HEK293 (cell line): ENCODE measurements at regions not wholly inside any gene's neighbourhood (a gene's known extent, or its start where the extent isn't known, plus 50 kb on each side); places are given as distances from the start of the nearest gene placed in this dataset.

Experiments
- CTCF ChIA-PET: fragments of 350-600 bp; formaldehyde crosslinking; extraction: SDS; loops from one replicate; lab custom pipeline; 2021; ENCODE audit warnings: antibody characterized with exemption; lab: Yijun Ruan, JAX
- POLR2A ChIA-PET: fragments of 300-600 bp; formaldehyde crosslinking; extraction: SDS; loops from one replicate; lab custom pipeline; 2020; ENCODE audit warnings: antibody characterized with exemption, inconsistent platforms; lab: Yijun Ruan, JAX
- H3K27ac ChIP-seq: fragments of 200-500 bp; sonication (Bioruptor generic); 2 replicates; pipeline ENCODE4 v1.5.1; 2014; ENCODE audit warnings: low read depth, low read length, control low read depth, inconsistent platforms; ENCODE audit errors: extremely low read depth
- H3K36me3 ChIP-seq, 2 experiments: fragments of 200-500 bp in 1 of 2; sonication (Bioruptor generic) in 1 of 2; 1 replicate in 1 of 2; 2 replicates in 1 of 2; pipeline ENCODE4 v1.5.1; 2014 to 2017; ENCODE audit warnings: inconsistent platforms in 2 of 2, low read length in 2 of 2; ENCODE audit not compliant: control insufficient read depth in 2 of 2, insufficient read depth in 1 of 2
- H3K4me1 ChIP-seq: fragments of 200-500 bp; sonication (Bioruptor generic); 2 replicates; pipeline ENCODE4 v1.5.1; 2014; ENCODE audit warnings: mild to moderate bottlenecking, low read length, inconsistent platforms; ENCODE audit not compliant: control insufficient read depth, insufficient read depth
- H3K4me3 ChIP-seq: 2 replicates; pipeline ENCODE4 v1.5.1; 2011; ENCODE audit warnings: low read depth, mild to moderate bottlenecking, control low read depth, low read length, moderate library complexity
- H3K9me3 ChIP-seq: fragments of 200-500 bp; sonication (Bioruptor generic); 2 replicates; pipeline ENCODE4 v1.5.1; 2014; ENCODE audit warnings: low read depth, low read length, inconsistent platforms; ENCODE audit not compliant: control insufficient read depth, insufficient read depth
- IKZF3 ChIP-seq: fragments of 450-650 bp; IDR thresholded peaks from 2 replicates; pipeline ENCODE4 v1.5.0; 2018; ENCODE audit warnings: missing biosample characterization, mild to moderate bottlenecking, missing genetic modification characterization, moderate library complexity
- INSM2 ChIP-seq: fragments of 450-650 bp; formaldehyde crosslinking; IDR thresholded peaks from 2 replicates; pipeline ENCODE4 v1.5.1; 2016; ENCODE audit warnings: missing biosample characterization, missing genetic modification characterization
- MYNN ChIP-seq: fragments of 450-650 bp; formaldehyde crosslinking; IDR thresholded peaks from 2 replicates; pipeline ENCODE4 v1.5.1; 2016; ENCODE audit warnings: missing biosample characterization, missing genetic modification characterization, borderline replicate concordance
- OSR2 ChIP-seq: fragments of 450-650 bp; formaldehyde crosslinking; IDR thresholded peaks from 2 replicates; pipeline ENCODE4 v1.5.1; 2016; ENCODE audit warnings: missing biosample characterization, missing genetic modification characterization
- PBX3 ChIP-seq: sonication (generic); formaldehyde crosslinking; IDR thresholded peaks from 2 replicates; pipeline ENCODE4 v1.8.1; 2022; ENCODE audit warnings: mild to moderate bottlenecking, moderate library complexity, missing genetic modification reagents
- RBAK ChIP-seq: fragments of 450-650 bp; formaldehyde crosslinking; IDR thresholded peaks from 2 replicates; pipeline ENCODE4 v1.5.1; 2016; ENCODE audit warnings: missing biosample characterization, missing genetic modification characterization
- WT1 ChIP-seq: fragments of 450-650 bp; formaldehyde crosslinking; IDR thresholded peaks from 2 replicates; pipeline ENCODE4 v1.5.1; 2016; ENCODE audit warnings: missing biosample characterization, missing genetic modification characterization
- YY1 ChIP-seq: fragments of 450-650 bp; formaldehyde crosslinking; IDR thresholded peaks from 2 replicates; pipeline ENCODE4 v1.5.1; 2018; ENCODE audit warnings: missing biosample characterization, missing genetic modification characterization
- ZBTB17 ChIP-seq: fragments of 450-650 bp; formaldehyde crosslinking; IDR thresholded peaks from 2 replicates; pipeline ENCODE4 v1.5.1; 2016; ENCODE audit warnings: missing biosample characterization, missing genetic modification characterization
- ZBTB20 ChIP-seq: fragments of 450-650 bp; formaldehyde crosslinking; IDR thresholded peaks from 2 replicates; pipeline ENCODE4 v1.5.1; 2016; ENCODE audit warnings: missing biosample characterization, missing genetic modification characterization
- ZBTB8A ChIP-seq: fragments of 450-650 bp; formaldehyde crosslinking; IDR thresholded peaks from 2 replicates; pipeline ENCODE4 v1.5.1; 2016; ENCODE audit warnings: missing biosample characterization, missing genetic modification characterization
- ZFHX2 ChIP-seq: fragments of 450-650 bp; formaldehyde crosslinking; conservative IDR thresholded peaks from 2 replicates; pipeline ENCODE4 v1.5.1; 2016; ENCODE audit warnings: missing biosample characterization, missing genetic modification characterization
- ZNF335 ChIP-seq: fragments of 450-650 bp; formaldehyde crosslinking; conservative IDR thresholded peaks from 2 replicates; pipeline ENCODE4 v1.5.1; 2016; ENCODE audit warnings: missing biosample characterization, missing genetic modification characterization
- ZNF394 ChIP-seq: fragments of 450-650 bp; formaldehyde crosslinking; IDR thresholded peaks from 2 replicates; pipeline ENCODE4 v1.5.1; 2016; ENCODE audit warnings: missing biosample characterization, missing genetic modification characterization, mild to moderate bottlenecking, moderate library complexity, borderline replicate concordance
- ZNF398 ChIP-seq: fragments of 450-650 bp; formaldehyde crosslinking; IDR thresholded peaks from 2 replicates; pipeline ENCODE4 v1.5.1; 2017; ENCODE audit warnings: missing biosample characterization, missing genetic modification characterization
- ZNF518A ChIP-seq: fragments of 450-650 bp; formaldehyde crosslinking; conservative IDR thresholded peaks from 2 replicates; pipeline ENCODE4 v1.5.1; 2016; ENCODE audit warnings: low read depth, missing biosample characterization, missing genetic modification characterization
- ZNF561 ChIP-seq: fragments of 450-650 bp; IDR thresholded peaks from 2 replicates; pipeline ENCODE4 v1.5.1; 2018; ENCODE audit warnings: missing biosample characterization, missing genetic modification characterization, borderline replicate concordance
- ZNF580 ChIP-seq: fragments of 450-650 bp; formaldehyde crosslinking; IDR thresholded peaks from 2 replicates; pipeline ENCODE4 v1.5.1; 2016; ENCODE audit warnings: missing biosample characterization, missing genetic modification characterization
- ZNF600 ChIP-seq: fragments of 450-650 bp; formaldehyde crosslinking; IDR thresholded peaks from 2 replicates; pipeline ENCODE4 v1.5.1; 2016; ENCODE audit warnings: missing biosample characterization, missing genetic modification characterization
- ZNF660 ChIP-seq: fragments of 450-650 bp; IDR thresholded peaks from 2 replicates; pipeline ENCODE4 v1.5.1; 2018; ENCODE audit warnings: missing biosample characterization, mild to moderate bottlenecking, missing genetic modification characterization
- ZNF677 ChIP-seq: fragments of 450-650 bp; IDR thresholded peaks from 2 replicates; pipeline ENCODE4 v1.5.0; 2018; ENCODE audit warnings: missing biosample characterization, mild to moderate bottlenecking, missing genetic modification characterization, moderate library complexity
- ZSCAN4 ChIP-seq: fragments of 450-650 bp; formaldehyde crosslinking; IDR thresholded peaks from 2 replicates; pipeline ENCODE4 v1.5.1; 2017; ENCODE audit warnings: missing biosample characterization, missing genetic modification characterization

- peak overlapping the region; percentile 73 for H3K4me3 ChIP-seq
- CTCF ChIA-PET = interaction anchor here (0.6 kb wide), 1 partner anchor 13 kb away, joined by 3 read pairs; no protein-coding TSS in a partner anchor
- H3K4me1 ChIP-seq = 0 out of 2 replicates have a peak, but pooled peaks cover 2% of the 10 kb centered on the region
- no peaks in the 10 kb centered on the region for H3K36me3 ChIP-seq
- H3K9me3 ChIP-seq = no peaks in the 10 kb centered on the region
- H3K27ac ChIP-seq = peak overlapping the region; percentile 91
- POLR2A ChIA-PET = no interaction called here
- TF ChIP-seq ZNF600 (tag by site-specific recombination) = peak; percentile 88
- TF ChIP-seq PBX3 (CRISPR knock-in tag) = peak; percentile 62; the same call in 1 of the 2 replicates
- peak; percentile 43 for TF ChIP-seq ZNF561
- 0 out of 2 replicates have a peak, but pooled peaks have one; percentile 18 for TF ChIP-seq ZNF398 (tag by site-specific recombination)
- peak; percentile 94 for TF ChIP-seq ZBTB20 (tag by site-specific recombination)
- peak; percentile 93 for TF ChIP-seq IKZF3 (tag by site-specific recombination)
- peak; percentile 72; the same call in 1 of the 2 replicates for TF ChIP-seq ZNF660 (tag by site-specific recombination)
- TF ChIP-seq ZSCAN4 (tag by site-specific recombination) = peak; percentile 48; the same call in 1 of the 2 replicates
- peak; percentile 94; the same call in 1 of the 2 replicates for TF ChIP-seq ZNF394
- peak; percentile 93 for TF ChIP-seq ZNF580 (tag by site-specific recombination)
- peak; percentile 91 for TF ChIP-seq ZNF335 (tag by site-specific recombination)
- no peak for TF ChIP-seq RBAK (tag by site-specific recombination)
- no peak; the same call in 1 of the 2 replicates for TF ChIP-seq ZNF677
- peak; percentile 72 for TF ChIP-seq INSM2 (tag by site-specific recombination)
- 0 out of 2 replicates have a peak, but pooled peaks have one; percentile 36 for TF ChIP-seq YY1 (tag by site-specific recombination)
- peak; percentile 87 for TF ChIP-seq ZFHX2
- TF ChIP-seq ZBTB17 (tag by site-specific recombination) = peak; percentile 84
- TF ChIP-seq OSR2 (tag by site-specific recombination) = peak; percentile 46; the same call in 1 of the 2 replicates
- peak; percentile 78 for TF ChIP-seq ZBTB8A (tag by site-specific recombination)
- TF ChIP-seq MYNN (tag by site-specific recombination) = 0 out of 2 replicates have a peak, but pooled peaks have one; percentile 15
- peak; percentile 75 for TF ChIP-seq ZNF518A (tag by site-specific recombination)
- peak; percentile 74 for TF ChIP-seq WT1
Measured at GRCh38 chr6:27019651-27020552, 227.6 kb upstream of the PRSS16 start.
